RWPE2 (cell line): ENCODE measurements at regions not wholly inside any gene's neighbourhood (a gene's known extent, or its start where the extent isn't known, plus 50 kb on each side); places are given as distances from the start of the nearest gene placed in this dataset.

ENCODE experiments used
- ATAC-seq: fragments of 200-7000 bp; cut with Tn5 transposase; 3 replicates; pipeline ENCODE4 v1.9.1; 2021; ENCODE audit warnings: low read depth
- DNase-seq: peaks from one replicate; pipeline ENCODE4 v3.0.0-alpha.2; 2020; ENCODE audit warnings: low spot score
- H3K27ac ChIP-seq: fragments of 450-650 bp; 2 replicates; pipeline ENCODE4 v1.5.1; 2017; ENCODE audit warnings: mild to moderate bottlenecking; ENCODE audit not compliant: poor library complexity, severe bottlenecking
- H3K27me3 ChIP-seq: fragments of 250-450 bp; sonication (Bioruptor Pico); 2 replicates; pipeline ENCODE4 v1.5.1; 2021; ENCODE audit warnings: mild to moderate bottlenecking, moderate library complexity; ENCODE audit not compliant: insufficient read depth, poor library complexity, severe bottlenecking
- H3K36me3 ChIP-seq: fragments of 250-450 bp; sonication (Bioruptor Pico); 2 replicates; pipeline ENCODE4 v1.5.1; 2020; ENCODE audit warnings: low read depth, mild to moderate bottlenecking, moderate library complexity
- H3K4me1 ChIP-seq: fragments of 250-450 bp; sonication (Bioruptor Pico); 2 replicates; pipeline ENCODE4 v1.5.1; 2021; ENCODE audit warnings: mild to moderate bottlenecking, moderate library complexity; ENCODE audit not compliant: insufficient read depth, poor library complexity, severe bottlenecking
- H3K4me3 ChIP-seq: fragments of 250-450 bp; sonication (Bioruptor Pico); 2 replicates; pipeline ENCODE4 v1.5.1; 2021; ENCODE audit warnings: mild to moderate bottlenecking, moderate library complexity; ENCODE audit not compliant: severe bottlenecking
- H3K9me3 ChIP-seq: fragments of 250-450 bp; sonication (Bioruptor Pico); 2 replicates; pipeline ENCODE4 v1.5.1; 2021; ENCODE audit warnings: mild to moderate bottlenecking, moderate library complexity; ENCODE audit not compliant: severe bottlenecking
- CTCF ChIP-seq: fragments of 450-650 bp; IDR thresholded peaks from one replicate; pipeline ENCODE4 v1.5.1; 2017; ENCODE audit warnings: mild to moderate bottlenecking, moderate library complexity; ENCODE audit not compliant: poor library complexity, severe bottlenecking

- Histone ChIP-seq H3K36me3 (no peaks in the 10 kb centered on the region), H3K27ac (peak overlapping the region; percentile 69), H3K9me3 (no peaks in the 10 kb centered on the region), H3K4me3 (no peak overlapping the region), H3K4me1 (peaks cover 16% of the 10 kb centered on the region), H3K27me3 (no peaks in the 10 kb centered on the region)
- ATAC-seq = peak; percentile 98
- DNase-seq = peak; percentile 91
- TF ChIP-seq CTCF = peak; percentile 10
Measured at GRCh38 chr16:54847207-54847606, 83.5 kb upstream of the IRX5 start.

GRCh38 chr16:54846766-54847165 is 83.9 kb upstream of the IRX5 start:
- H3K4me1 ChIP-seq = peaks cover 16% of the 10 kb centered on the region
- ATAC-seq (peak; percentile 87), DNase-seq (peak; percentile 56)
- no peaks in the 10 kb centered on the region for H3K36me3 ChIP-seq
- no peaks in the 10 kb centered on the region for H3K27me3 ChIP-seq
- peak; percentile 34 for TF ChIP-seq CTCF
- peak overlapping the region; percentile 69 for H3K27ac ChIP-seq
- H3K4me3 ChIP-seq = no peak overlapping the region
- no peaks in the 10 kb centered on the region for H3K9me3 ChIP-seq

- Histone ChIP-seq H3K36me3 (no peaks in the 10 kb centered on the region), H3K9me3 (no peaks in the 10 kb centered on the region), H3K27ac (no peak overlapping the region), H3K27me3 (no peaks in the 10 kb centered on the region), H3K4me3 (no peak overlapping the region), H3K4me1 (peaks cover 16% of the 10 kb centered on the region)
- DNase-seq = no peak
- TF ChIP-seq CTCF = no peak
- no peak for ATAC-seq
Measured at GRCh38 chr16:54843424-54843750, 87.3 kb upstream of the IRX5 start.

GRCh38 chr16:54842743-54843423 is 87.8 kb upstream of the IRX5 start:
- peaks cover 14% of the 10 kb centered on the region for H3K4me1 ChIP-seq
- ATAC-seq (no peak), DNase-seq (no peak)

More at GRCh38 chr16:54842743-54843423, 87.8 kb upstream of the IRX5 start:
- no peak for TF ChIP-seq CTCF
- no peaks in the 10 kb centered on the region for H3K9me3 ChIP-seq
- H3K4me3 ChIP-seq = no peak overlapping the region
- H3K27me3 ChIP-seq = no peaks in the 10 kb centered on the region
- H3K36me3 ChIP-seq = no peaks in the 10 kb centered on the region
- H3K27ac ChIP-seq = no peak overlapping the region
